ENCODE measurements at regions not wholly inside any gene's neighbourhood (a gene's known extent, or its start where the extent isn't known, plus 50 kb on each side); places are given as distances from the start of the nearest gene placed in this dataset.

DNA sequence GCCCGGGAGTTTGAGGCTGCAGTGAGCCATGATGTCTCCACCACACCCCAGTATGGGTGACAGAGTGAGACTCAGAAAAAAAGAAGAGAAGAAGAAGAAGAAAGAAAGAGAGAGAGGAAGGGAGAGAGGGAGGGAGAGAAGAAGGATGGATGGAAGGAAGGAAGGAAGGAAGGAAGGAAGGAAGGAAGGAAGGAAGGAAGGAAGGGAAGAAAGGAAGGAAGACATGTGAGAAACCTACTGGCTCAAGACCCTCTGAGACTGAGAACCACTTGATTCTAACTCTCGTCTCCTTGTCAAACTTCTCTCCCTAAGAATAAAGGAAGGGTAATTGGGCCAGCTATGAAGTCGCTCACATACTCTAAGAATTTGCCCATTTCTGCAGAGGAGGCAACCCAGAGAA is 148.1 kb upstream of the UBE2E1 start:
- Histone ChIP-seq H3K4me3 (replicated peaks in 1 of 3; ENCODE audit: insufficient read depth in 1 of 3, low read depth in 1 of 3, low read length in 3 of 3) (no peak overlapping the region), H3K9ac (replicated peaks; ENCODE audit: extremely low read depth, insufficient read depth, low read length) (no peak overlapping the region), H3K79me2 (ENCODE audit: control insufficient read depth, insufficient read depth, low read length) (no peaks in the 10 kb centered on the region), H3K4me1 (ENCODE audit: control insufficient read depth, extremely low read depth, insufficient read depth, low read length) (no peaks in the 10 kb centered on the region), H3K4me2 (ENCODE audit: insufficient read depth, low read length) (no peak overlapping the region), H3K27me3 (ENCODE audit: control insufficient read depth in 2 of 2, insufficient read depth in 2 of 2, low read length in 2 of 2) (no peaks in the 10 kb centered on the region), H3K36me3 (ENCODE audit: control insufficient read depth in 2 of 2, extremely low read depth in 1 of 2, insufficient read depth in 2 of 2, low read length in 2 of 2) (no peaks in the 10 kb centered on the region), H3K27ac (ENCODE audit: insufficient read depth, low read depth, low read length) (no peak overlapping the region), H2AFZ (ENCODE audit: low read depth, low read length) (no peak overlapping the region), H3K9me3 (replicated peaks; ENCODE audit: control insufficient read depth, insufficient read depth, low read length) (no peaks in the 10 kb centered on the region), H4K20me1 (replicated peaks; ENCODE audit: control insufficient read depth, extremely low read depth, insufficient read depth, low read length) (no peaks in the 10 kb centered on the region), H3K9me1 (replicated peaks; ENCODE audit: control insufficient read depth, extremely low read depth, insufficient read depth, low read length) (no peaks in the 10 kb centered on the region)
- CTCF ChIA-PET, result interaction anchor here (0.7 to 0.9 kb wide), 2 partner anchors 8 to 9 kb away, joined by 3 to 4 read pairs; no protein-coding TSS in a partner anchor
- DNase-seq (ENCODE audit: low read depth, low spot score), result no peak
- POLR2A ChIA-PET, result no interaction called here
- BruUV-seq (replicated peaks), result no TSS peak
- no peak for FAIRE-seq
- TF ChIP-seq, protein P1, sequence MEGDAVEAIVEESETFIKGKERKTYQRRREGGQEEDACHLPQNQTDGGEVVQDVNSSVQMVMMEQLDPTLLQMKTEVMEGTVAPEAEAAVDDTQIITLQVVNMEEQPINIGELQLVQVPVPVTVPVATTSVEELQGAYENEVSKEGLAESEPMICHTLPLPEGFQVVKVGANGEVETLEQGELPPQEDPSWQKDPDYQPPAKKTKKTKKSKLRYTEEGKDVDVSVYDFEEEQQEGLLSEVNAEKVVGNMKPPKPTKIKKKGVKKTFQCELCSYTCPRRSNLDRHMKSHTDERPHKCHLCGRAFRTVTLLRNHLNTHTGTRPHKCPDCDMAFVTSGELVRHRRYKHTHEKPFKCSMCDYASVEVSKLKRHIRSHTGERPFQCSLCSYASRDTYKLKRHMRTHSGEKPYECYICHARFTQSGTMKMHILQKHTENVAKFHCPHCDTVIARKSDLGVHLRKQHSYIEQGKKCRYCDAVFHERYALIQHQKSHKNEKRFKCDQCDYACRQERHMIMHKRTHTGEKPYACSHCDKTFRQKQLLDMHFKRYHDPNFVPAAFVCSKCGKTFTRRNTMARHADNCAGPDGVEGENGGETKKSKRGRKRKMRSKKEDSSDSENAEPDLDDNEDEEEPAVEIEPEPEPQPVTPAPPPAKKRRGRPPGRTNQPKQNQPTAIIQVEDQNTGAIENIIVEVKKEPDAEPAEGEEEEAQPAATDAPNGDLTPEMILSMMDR (IDR thresholded peaks at IDR 0.05; ENCODE audit: extremely low read depth in 1 of 2, insufficient read depth in 1 of 2, low read depth in 1 of 2, low read length in 2 of 2), result no peak
- TF ChIP-seq POLR2AphosphoS5 (IDR thresholded peaks at IDR 0.05; ENCODE audit: insufficient read depth, low read depth, low read length) (no peak), FOS (IDR thresholded peaks at IDR 0.05; ENCODE audit: borderline replicate concordance, insufficient read depth, low read length) (no peak), POLR2A (IDR thresholded peaks at IDR 0.05; ENCODE audit: low read depth, low read length) (no peak), JUN (IDR thresholded peaks at IDR 0.05; ENCODE audit: borderline replicate concordance, insufficient read depth, insufficient read length, low read depth) (no peak), GATA2 (IDR thresholded peaks at IDR 0.05; ENCODE audit: insufficient read depth, insufficient read length, low read depth, low read length) (no peak), MYC (IDR thresholded peaks at IDR 0.05; ENCODE audit: low read depth, low read length) (no peak)
- TF ChIP-seq, protein P2, sequence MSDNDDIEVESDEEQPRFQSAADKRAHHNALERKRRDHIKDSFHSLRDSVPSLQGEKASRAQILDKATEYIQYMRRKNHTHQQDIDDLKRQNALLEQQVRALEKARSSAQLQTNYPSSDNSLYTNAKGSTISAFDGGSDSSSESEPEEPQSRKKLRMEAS (IDR thresholded peaks at IDR 0.05; ENCODE audit: insufficient read depth, insufficient read length), result no peak
- dilution Hi-C loops (cut with MboI; ENCODE audit: extremely low pct_ligation_motif_present, low sequenced_read_pairs), result no loop called here
- intact Hi-C loops (cut with micrococcal nuclease), result no loop called here

All from endothelial cell of umbilical vein (primary cell).